Activated CD4-positive, alpha-beta T cell treated with anti-CD3 and anti-CD28 coated beads, Interleukin-10, Interleukin-2, amounts not matched to agents 100 ng/mL and 50 ng/mL, durations not matched to agents 16 hours and 8 hours (primary cell): ENCODE measurements at regions not wholly inside any gene's neighbourhood (a gene's known extent, or its start where the extent isn't known, plus 50 kb on each side); places are given as distances from the start of the nearest gene placed in this dataset.

Experiments used
- DNase-seq: peaks from one replicate; pipeline ENCODE4 v3.0.0-alpha.2; 2020

DNA sequence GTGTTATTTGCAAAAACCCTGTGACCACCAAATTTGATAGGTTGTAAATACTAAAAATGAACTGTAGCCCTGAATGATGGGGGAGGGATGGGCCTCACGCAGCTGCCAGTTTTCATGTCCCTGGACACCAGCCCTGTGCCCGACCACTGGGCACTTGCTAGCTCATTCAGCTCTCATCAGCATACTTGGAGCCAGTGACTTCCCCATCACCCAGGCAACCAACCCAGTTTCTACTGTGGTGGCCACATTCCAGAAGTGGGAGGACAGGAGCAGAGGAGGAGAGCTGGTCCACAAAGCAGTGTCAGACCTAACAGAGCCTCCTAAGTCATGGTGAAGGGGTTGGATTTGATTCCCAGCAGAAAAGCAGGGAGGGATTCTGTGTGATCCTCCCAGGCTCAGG lies 128.2 kb downstream of the CPEB2 start:
- DNase-seq, result no peak

DNA sequence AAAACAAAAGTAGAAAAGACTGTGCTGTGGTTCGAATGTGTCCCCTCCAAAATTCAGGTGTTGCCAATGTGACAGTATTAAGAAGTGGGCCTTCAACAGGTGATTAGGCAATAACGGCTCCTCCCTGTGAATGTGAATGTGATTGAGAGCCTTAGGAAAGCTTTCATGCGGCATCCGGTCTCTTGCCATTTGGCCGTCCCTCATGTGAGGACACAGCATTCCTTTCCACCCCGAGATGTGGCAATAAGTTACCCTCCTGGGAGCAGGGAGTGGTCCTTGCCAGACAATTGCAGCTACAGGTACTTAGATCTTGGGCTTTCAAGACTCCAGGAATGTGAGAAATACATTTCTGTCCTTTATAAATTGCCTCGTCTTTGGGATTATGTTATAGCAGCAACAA lies 129.3 kb downstream of the CPEB2 start:
- DNase-seq, result no peak

GRCh38 chr4:15132739-15133138 lies 130.5 kb downstream of the CPEB2 start:
- no peak for DNase-seq

- no peak for DNase-seq
Measured at GRCh38 chr4:15139599-15139998, 137.3 kb downstream of the CPEB2 start.

DNA sequence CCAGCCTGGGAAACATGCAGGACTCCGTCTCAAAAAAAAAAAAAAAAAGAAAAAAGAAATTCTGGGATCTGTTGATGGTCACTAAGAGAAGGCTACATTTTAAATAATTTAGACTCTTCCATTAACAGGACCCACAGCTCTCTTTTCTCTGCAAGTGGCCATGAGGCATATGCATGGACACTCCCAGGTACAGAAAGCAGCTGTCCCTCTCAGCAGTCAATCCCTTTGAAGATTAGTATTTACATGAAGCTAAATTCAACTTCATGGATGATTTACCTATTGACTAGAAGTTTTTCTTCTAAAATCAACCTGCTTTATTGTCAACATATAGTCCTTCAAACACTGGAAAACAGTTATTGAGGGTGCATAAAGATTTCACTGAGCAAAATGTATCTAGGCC lies 139.9 kb downstream of the CPEB2 start:
- DNase-seq, result no peak

GRCh38 chr4:15143551-15143950 lies 141.3 kb downstream of the CPEB2 start:
- no peak for DNase-seq

- DNase-seq, result no peak
Measured at GRCh38 chr4:15144249-15144966, 142.1 kb downstream of the CPEB2 start.

DNA sequence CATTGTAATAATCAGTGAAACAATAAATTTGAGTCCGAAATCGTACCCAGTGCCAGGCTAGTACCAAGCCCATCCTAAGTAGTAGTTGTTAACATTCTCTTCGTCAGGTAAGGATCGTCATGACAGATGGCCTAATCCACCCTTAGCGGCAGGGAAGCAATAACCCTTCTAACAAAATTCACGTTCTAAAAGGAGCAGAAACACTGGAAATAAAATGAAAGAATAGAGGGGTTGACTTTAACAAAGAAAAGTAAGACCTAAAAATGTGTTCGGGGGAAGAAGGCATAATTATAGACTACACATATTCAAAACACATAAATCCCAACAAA lies 142.7 kb downstream of the CPEB2 start:
- no peak for DNase-seq

DNA sequence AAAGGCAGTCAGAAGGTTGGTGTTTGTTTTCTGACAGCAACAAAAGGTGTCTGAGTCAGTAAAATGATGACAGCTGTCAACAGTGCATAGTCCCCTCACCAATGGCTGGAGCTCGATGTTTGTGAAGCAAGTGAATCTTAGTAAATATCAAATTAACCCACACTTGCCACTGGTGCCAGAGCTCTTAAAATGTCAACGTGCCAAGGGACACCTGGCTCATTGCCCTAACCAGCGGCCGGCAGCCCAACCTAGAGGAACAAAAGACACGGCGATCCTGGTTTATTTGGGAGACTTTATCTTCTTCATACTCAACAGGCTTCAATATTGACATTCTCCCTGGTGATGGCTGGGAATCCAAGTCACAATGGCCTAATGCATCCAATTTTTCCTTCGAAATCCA lies 143.4 kb downstream of the CPEB2 start:
- DNase-seq, result no peak

- DNase-seq, result no peak
Measured at GRCh38 chr4:15147714-15148113, 145.4 kb downstream of the CPEB2 start.

DNA sequence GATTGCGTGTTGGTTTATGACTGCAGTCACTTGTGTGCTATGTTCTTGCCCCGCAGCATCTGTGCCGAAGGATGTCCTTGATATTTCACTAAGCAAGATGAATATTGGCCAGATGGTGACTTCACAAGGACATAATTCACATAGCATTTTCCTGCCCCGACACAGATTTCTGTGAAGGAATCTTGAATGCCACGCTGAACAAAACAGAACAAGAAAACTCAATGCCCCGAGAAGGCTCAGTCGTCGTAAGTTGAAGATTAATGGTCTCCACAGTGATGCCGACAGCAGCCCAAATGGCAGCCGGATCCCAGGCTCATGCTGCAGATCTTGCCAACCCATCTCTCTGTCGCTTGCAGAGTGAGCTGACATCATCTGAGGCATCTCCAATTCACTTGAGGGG lies 145.9 kb downstream of the CPEB2 start:
- DNase-seq, result no peak

- no peak for DNase-seq
Measured at GRCh38 chr4:15148691-15149090, 146.4 kb downstream of the CPEB2 start.

DNA sequence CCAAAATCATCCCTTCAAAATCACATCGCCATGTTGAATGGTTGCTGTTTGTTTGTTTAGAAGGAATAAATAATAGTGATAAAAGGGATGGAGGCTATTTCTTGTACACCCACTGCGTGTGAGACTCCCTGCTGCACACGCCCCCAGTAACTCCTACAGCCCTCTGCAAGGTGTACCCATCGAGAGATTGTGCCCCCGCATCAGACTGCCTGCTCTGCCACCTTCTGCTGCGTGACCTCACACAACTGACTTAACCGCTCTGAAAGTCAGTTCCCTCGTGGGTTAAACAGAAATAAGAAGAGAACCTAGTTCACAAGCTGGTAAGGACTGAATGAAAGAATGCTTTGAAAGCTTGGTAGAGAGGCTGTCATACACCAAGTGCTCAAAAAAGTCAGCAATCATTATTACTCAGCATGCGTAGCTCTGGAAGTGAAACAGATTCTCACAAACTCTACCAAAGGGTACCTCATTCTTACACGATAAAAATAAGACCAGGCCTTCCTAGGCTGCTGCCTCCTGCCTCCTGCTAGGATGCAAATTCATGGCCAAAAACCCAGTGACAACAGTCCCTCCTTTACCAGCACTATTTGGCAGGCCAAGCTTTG lies 147.1 kb downstream of the CPEB2 start:
- DNase-seq, result peak; percentile 27

DNA sequence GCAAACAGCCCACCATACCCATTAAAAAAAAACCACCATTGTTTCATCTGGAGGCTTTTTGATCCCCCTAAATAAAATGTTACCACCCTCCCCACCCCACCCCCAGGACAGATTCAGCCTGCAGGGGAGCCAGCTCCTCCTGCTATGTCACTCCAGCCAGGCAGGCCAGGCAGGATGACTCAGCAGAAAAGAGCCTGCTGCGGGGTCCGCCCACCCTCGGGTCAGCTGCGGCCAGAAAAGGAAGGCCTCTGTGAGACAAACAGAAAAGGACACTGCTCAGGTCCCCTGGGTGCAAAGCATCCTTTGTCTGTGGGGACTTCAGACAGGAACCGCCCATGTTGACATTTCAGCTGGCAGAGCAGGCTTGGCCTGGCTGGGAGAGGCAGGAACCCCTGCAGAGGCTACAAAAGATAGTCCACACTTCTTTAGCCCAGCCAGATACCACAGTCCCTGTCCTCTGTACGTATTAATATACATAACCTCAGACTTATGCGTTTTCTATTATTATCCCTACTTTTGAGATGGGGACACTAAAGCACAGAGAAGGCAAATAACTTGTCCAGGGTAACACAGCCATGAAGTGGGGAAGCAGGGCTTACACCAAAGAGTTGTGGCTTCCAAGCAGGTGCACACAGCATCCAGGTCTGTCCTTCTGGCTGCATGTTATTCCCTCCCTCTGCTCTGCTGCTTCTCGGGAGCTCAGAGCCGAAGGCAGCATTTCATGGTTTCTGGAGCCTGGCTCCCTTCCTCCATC lies 147.7 kb downstream of the CPEB2 start:
- DNase-seq, result peak; percentile 1

DNA sequence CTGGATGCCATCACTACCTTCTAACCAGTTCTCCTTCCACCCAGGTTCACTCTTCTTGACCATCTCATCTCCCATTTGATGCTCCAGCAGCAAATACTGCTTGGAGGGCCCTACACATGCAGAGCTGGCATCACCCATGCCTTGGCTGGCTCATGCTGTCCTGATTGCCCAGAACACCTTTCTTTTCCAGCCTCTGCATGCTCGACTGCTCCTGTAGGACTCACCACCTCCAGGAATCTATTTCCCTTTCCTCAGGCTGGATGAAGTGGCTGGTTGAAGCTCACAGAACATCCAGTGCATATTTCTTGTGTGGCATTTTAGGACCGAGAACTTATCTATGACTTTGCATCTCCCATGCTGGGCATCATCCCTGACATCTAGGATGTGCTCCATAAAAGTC lies 148.3 kb downstream of the CPEB2 start:
- no peak for DNase-seq

GRCh38 chr4:15151033-15151432 lies 148.8 kb downstream of the CPEB2 start:
- DNase-seq, result no peak

DNA sequence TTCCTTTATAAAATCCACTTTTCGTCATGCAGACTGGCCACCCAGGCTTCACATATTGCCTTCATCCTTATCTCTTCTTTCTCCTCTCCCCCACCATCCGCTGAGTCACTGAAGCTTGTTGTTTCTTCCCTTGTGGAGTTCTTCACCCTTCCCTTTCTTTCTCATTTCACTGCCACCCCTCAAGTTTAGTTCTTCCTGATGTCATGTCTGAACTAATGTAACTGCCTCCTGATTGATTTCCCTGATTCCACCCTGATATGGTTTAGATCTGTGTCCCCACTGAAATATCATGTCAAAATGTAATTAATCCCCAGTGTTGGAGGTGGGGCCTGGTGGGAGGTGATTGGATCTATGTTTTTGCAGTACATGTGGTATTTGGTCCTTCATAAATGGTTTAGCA lies 151.4 kb downstream of the CPEB2 start:
- no peak for DNase-seq

GRCh38 chr4:15158406-15159091 lies 156.3 kb downstream of the CPEB2 start:
- DNase-seq, result no peak

- no peak for DNase-seq
Measured at GRCh38 chr4:15159477-15160019, 157.3 kb downstream of the CPEB2 start.

- DNase-seq, result no peak
Measured at GRCh38 chr4:15161439-15161838, 159.2 kb downstream of the CPEB2 start.

DNA sequence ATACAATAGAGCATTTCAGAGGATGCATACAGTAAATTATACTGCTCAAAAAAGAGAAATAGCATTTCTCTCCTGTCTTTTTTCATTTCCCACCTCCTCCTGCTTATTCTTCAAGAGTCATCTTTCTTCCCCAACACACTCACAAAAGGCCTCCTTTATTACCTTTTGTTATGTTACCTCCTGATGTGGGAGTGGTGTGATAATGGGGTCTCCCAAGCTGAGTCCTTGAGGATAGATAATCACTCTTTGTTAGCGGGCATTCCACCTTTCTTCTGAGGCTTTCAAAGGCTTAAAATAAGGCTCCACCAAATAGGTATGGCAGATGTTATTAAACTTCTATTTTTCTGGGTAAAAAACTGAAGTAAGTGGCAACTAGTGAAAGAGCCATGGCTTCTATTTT lies 159.8 kb downstream of the CPEB2 start:
- DNase-seq, result no peak

- no peak for DNase-seq
Measured at GRCh38 chr4:15162465-15163283, 160.4 kb downstream of the CPEB2 start.

- DNase-seq, result no peak
Measured at GRCh38 chr4:15163284-15163645, 161.0 kb downstream of the CPEB2 start.
